ENCODE measurements at regions not wholly inside any gene's neighbourhood (a gene's known extent, or its start where the extent isn't known, plus 50 kb on each side); places are given as distances from the start of the nearest gene placed in this dataset.

DNA sequence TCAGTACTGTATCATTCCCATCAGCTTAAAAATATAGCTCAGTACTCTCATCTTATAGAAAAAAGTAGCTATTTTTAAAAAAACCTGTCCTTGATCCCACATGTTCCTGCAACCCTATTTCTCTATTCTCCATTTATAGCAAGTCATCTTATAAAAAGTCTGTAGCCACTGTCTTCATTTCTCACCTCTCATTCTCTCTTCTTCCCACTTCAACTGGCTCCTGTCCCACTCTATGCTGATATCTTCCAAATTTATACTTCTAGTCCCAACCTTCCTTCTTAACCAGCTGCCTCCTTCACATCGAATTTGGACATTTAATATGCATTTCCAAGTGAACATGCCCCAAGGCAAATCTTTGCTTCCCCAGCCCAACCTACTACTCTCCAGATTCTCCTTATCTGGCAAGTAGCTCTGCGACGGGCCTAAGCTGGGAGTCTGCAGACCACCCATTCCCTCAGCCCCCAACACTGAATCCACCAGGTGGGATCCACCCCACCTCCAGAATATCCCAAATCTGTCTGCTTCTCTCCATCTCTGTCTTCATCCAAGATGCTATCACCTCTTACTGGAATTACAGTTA is 52.0 kb upstream of the TANC2 start:
- no peak for DNase-seq

GRCh38 chr17:62912363-62912762 is 53.7 kb upstream of the TANC2 start:
- no peak for DNase-seq

GRCh38 chr17:62911114-62911513 is 54.9 kb upstream of the TANC2 start:
- no peak for DNase-seq

GRCh38 chr17:62910277-62910676 is 55.8 kb upstream of the TANC2 start:
- no peak for DNase-seq

DNA sequence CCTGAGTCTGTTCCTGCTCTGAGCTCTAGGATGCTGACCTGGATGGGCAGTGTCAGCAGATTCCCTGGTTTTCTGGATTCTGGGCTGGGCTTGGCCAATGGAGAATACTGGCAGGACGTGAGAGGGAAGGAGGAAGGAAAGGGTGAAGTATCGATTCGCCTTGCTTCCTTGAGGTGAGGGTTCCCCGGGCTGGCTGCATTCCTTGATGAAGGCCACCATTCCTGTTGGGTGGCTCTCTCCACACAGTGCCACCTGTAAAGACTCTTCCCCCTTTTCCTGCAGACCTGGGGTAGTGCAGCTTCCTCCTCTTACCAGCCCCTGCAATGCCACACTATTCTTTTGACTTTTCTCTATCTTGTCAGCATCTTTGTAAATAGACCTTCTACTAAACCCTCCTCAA is 58.1 kb upstream of the TANC2 start:
- no peak for DNase-seq

DNA sequence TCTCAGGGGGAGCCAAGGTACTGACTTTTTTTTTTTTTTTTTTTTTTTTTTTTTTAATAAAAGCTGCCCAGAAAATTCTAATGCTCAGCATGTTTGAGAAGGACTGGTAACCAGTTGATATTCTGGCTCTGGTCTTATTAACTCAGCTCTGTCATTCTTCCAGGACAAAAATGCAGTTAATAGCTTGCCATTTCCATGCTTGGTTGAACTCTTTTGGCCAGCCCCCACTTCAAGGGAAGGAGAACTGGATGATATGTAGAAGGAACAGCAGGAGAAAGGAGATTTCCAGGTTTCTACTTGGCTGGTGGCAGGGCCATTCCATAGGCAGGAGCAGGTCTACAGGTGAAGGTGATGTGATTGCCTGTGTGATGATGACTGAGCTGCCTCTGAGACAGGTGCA is 59.2 kb upstream of the TANC2 start:
- DNase-seq = no peak

GRCh38 chr17:62905233-62905632 is 60.8 kb upstream of the TANC2 start:
- DNase-seq = no peak

- no peak for DNase-seq
These were observed 63.4 kb upstream of the TANC2 start for GRCh38 chr17:62902531-62903220.

GRCh38 chr17:62901544-62901943 is 64.5 kb upstream of the TANC2 start:
- no peak for DNase-seq

GRCh38 chr17:62900096-62900495 is 65.9 kb upstream of the TANC2 start:
- no peak for DNase-seq

GRCh38 chr17:62899361-62899760 is 66.7 kb upstream of the TANC2 start:
- no peak for DNase-seq

DNA sequence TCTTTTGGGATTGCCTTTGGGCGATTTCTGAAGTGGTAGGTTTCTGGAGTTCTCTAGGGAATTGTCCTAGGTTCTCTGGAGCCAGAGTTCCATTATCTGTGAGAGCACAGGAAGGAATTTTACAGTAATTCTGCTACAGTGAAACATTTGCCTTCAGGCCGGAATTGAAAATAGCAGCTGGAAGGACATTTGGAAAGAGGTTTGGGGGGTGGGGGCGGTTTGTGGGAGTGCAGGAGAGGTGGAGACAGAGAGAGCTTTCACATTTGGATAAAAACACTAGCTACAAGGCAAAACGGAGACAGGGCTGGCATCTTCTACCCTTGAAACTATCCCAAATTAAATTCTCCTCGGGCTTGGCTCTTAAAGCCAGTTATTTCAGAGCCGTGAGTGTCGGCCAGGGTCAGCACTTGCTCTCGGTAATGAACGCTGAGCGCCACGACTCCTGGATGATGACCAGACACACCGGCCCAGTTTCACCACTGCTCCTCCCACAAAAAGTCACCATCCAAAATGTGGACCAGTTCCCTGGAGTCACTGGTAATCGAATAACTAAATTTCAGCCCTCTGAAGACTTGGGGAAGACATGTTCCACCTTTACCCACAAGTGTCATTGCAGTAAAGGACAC is 67.7 kb upstream of the TANC2 start:
- DNase-seq = no peak

DNA sequence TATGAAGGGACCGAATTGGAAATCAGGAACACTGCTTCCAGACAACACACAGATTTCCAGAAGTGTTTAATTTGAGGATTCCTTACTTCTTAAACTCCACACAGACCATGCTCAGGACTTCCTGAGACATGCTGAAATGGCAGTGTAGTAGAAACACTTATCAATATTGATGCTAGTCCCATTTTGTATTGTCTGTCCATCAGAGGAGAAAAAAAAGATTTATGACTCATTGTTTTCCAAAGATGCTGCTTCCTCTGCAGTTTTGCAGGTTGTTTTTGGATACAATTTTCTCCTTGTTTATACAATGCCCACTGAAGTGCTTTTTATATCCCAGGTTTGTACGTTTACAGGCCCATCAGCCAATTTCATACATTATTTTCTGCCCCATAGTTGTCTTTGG is 68.3 kb upstream of the TANC2 start:
- DNase-seq = no peak

DNA sequence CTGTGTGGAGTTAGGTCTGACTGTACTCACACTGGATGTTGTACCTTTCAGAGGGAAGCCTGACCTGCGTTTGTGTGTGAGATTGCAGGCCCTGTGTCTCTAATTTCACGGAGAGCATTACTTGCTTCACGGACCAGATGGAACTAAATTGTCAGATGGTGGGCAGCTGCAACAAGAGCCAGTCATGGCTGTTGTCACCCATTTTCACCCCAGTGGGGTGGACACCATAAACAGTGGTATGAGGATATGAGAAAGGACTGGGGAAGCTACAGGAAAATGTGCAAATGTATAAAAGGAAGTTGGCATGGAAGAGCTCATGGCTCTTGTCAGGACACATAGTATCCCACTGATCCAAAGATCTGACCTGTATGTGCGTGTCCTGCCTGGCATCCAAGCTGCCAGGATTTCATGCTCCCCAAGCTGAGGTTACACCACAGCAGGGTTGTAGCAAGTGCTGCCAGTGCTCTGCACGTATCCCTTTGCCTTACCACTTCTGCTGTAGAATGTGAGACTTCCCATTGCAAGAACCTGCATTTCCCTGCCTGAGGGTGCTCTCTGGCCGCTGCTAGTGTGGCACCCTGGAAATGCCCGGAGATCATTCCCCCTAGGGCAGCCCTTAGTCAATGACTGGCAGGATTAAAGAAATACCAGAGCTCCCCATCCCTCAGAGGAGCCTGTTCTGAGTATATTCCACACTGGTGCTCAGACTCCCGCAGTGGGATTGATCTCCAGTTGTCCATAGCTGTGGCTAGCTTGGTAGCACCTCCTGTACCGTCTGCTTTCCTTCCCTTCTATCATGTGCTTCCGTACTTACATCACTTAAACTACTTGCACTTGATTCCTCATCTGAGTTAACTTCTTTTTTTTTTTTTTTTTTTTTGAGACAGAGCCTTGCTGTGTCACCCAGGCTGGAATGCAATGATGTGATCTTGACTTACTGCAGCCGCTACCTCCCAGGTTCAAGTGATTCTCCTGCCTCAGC is 70.4 kb upstream of the TANC2 start:
- DNase-seq = no peak

GRCh38 chr17:62892870-62893338 is 73.1 kb upstream of the TANC2 start:
- DNase-seq = peak; percentile 8

- DNase-seq = no peak
These were observed 73.9 kb upstream of the TANC2 start for GRCh38 chr17:62892061-62892675.

- DNase-seq = no peak
These were observed 74.4 kb upstream of the TANC2 start for GRCh38 chr17:62891659-62892058.

DNA sequence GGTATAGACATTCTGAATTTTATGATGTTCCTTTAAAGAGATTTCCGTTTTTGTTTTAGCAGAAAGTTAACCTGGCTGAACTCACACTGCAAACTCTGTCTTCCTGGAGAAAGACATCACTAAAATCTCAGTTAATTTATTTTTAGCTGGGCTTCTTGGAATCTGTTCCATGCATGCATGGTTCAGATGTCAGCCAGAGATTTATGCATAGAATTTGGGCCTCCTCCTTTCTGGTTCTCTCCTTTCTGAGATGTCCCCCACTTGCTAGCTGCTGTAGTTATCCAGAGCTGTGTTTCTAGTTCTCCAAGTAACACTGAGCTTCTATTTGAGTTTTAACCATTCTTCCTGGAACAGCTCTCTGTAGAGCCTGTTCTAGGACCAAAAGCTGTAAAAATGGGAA is 77.3 kb upstream of the TANC2 start:
- DNase-seq = no peak

DNA sequence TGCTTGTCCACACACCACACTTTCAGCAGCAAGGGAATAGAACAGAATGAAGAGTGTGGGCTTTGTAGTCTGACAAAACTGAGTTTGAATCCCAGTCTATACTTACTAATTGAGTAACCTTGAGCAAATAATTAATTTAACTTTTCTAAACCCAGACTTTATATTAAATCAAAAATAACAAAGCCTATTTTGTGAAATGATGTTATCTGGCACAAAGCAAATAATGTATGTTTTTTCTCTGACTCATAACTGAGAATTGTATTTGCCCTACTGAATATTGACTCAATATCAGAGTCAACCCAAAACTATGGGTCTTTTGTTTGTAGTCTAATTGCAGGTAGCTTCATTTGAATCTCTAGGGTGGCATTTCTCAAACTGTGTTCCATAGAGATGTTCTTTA is 77.9 kb upstream of the TANC2 start:
- DNase-seq = no peak

- DNase-seq = no peak
These were observed 78.6 kb upstream of the TANC2 start for GRCh38 chr17:62887437-62887836.

DNA sequence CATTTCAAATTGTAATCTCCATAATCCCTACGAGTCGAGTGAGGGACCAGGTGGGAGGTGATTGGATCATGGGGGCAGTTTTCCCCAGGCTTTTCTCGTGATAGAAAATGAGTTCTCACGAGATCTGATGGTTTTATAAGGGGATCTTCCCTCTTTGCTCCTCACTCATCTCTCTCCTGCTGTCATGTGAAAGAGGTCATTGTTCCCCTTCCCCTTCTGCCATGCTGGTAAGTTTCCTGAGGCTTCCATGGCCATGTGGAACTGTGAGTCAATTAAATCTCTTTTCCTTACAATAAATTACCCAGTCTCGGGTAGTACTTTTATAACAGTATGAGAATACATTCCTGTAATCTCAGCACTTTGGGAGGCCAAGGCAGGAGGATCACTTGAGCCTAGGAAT is 76.7 kb upstream of the MARCHF10 start:
- no peak for DNase-seq

DNA sequence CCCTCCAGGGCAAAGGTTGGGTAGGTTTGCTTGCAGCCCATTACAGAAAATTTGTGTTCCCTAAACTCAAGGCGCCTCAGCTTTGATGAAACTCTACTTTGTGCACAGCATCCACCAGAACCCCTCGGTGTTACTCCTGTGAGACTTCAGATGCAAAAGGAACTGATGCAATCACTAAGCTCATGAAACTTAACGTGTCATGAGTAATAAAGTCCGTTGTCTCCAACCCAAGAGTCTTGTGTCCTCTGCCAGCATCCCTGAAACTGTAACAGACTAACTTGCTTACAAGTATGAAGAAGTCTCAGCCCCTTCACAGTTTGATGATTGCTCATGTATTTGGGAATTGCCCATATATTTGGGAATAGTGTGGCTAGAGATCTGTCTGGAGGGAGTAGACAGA is 74.8 kb upstream of the MARCHF10 start:
- DNase-seq = no peak

GRCh38 chr17:62882284-62882683 is 74.2 kb upstream of the MARCHF10 start:
- DNase-seq = peak; percentile 5
